ENCODE measurements at regions not wholly inside any gene's neighbourhood (a gene's known extent, or its start where the extent isn't known, plus 50 kb on each side); places are given as distances from the start of the nearest gene placed in this dataset.

- DNase-seq = no peak
Measured at GRCh38 chr9:106334081-106334480, 528.9 kb upstream of the ZNF462 start.

More at GRCh38 chr9:106334081-106334480, 528.9 kb upstream of the ZNF462 start:
- H3K36me3 Mint-ChIP-seq (ENCODE audit: insufficient read depth in 1 of 3, low read depth in 3 of 3) = no peaks in the 10 kb centered on the region
- H3K27ac ChIP-seq (ENCODE audit: insufficient read length, low read depth, low read length) = no peak overlapping the region
- no peaks in the 10 kb centered on the region for H3K23me2 ChIP-seq (ENCODE audit: insufficient read length, low read depth, low read length, poor library complexity, severe bottlenecking)
- no peak overlapping the region for H2AK5ac ChIP-seq (ENCODE audit: insufficient read length, low read length)
- H4K8ac ChIP-seq (replicated peaks; ENCODE audit: insufficient read length, low read depth, low read length) = no peak overlapping the region
- H3K9ac ChIP-seq (ENCODE audit: extremely low read depth, insufficient read length, low read length) = no peak overlapping the region
- H3K27me3 Mint-ChIP-seq (ENCODE audit: low read depth) = no peaks in the 10 kb centered on the region
- H2AFZ ChIP-seq (ENCODE audit: low read length) = no peak overlapping the region
- H2BK15ac ChIP-seq (ENCODE audit: low read depth, low read length) = no peak overlapping the region
- no peaks in the 10 kb centered on the region for H3K79me1 ChIP-seq (ENCODE audit: insufficient read depth, low read depth, low read length, poor library complexity, severe bottlenecking)
- H3T11ph ChIP-seq (ENCODE audit: low read length) = no peak overlapping the region
- no peak overlapping the region for H4K91ac ChIP-seq (ENCODE audit: insufficient read length, low read depth, low read length)
- H2BK12ac ChIP-seq (ENCODE audit: insufficient read length, low read depth, low read length) = no peak overlapping the region
- H4K20me1 ChIP-seq (ENCODE audit: control insufficient read depth, insufficient read depth, insufficient read length) = no peaks in the 10 kb centered on the region
- H3K23ac ChIP-seq (ENCODE audit: insufficient read length, low read depth, low read length) = no peak overlapping the region
- no peaks in the 10 kb centered on the region for H3K4me1 ChIP-seq (ENCODE audit: insufficient read depth, low read length)
- TF ChIP-seq, protein P1, sequence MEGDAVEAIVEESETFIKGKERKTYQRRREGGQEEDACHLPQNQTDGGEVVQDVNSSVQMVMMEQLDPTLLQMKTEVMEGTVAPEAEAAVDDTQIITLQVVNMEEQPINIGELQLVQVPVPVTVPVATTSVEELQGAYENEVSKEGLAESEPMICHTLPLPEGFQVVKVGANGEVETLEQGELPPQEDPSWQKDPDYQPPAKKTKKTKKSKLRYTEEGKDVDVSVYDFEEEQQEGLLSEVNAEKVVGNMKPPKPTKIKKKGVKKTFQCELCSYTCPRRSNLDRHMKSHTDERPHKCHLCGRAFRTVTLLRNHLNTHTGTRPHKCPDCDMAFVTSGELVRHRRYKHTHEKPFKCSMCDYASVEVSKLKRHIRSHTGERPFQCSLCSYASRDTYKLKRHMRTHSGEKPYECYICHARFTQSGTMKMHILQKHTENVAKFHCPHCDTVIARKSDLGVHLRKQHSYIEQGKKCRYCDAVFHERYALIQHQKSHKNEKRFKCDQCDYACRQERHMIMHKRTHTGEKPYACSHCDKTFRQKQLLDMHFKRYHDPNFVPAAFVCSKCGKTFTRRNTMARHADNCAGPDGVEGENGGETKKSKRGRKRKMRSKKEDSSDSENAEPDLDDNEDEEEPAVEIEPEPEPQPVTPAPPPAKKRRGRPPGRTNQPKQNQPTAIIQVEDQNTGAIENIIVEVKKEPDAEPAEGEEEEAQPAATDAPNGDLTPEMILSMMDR (conservative IDR thresholded peaks at IDR 0.05) = no peak
- H3K9me3 Mint-ChIP-seq = peaks cover 4 to 5% of the 10 kb centered on the region in 2 experiments; a peak in 4 of 5 replicates
- H2BK20ac ChIP-seq (ENCODE audit: low read depth, low read length, poor library complexity, severe bottlenecking) = no peak overlapping the region
- no peak overlapping the region for H4K5ac ChIP-seq (ENCODE audit: insufficient read length, low read depth, low read length)
- H3K4me1 Mint-ChIP-seq = 0 out of 4 replicates have a peak, but pooled peaks cover 0 to 2% of the 10 kb centered on the region in 2 experiments
- H2BK5ac ChIP-seq (ENCODE audit: insufficient read length, low read length) = no peak overlapping the region
- WGBS (ENCODE audit: extremely low coverage, insufficient read length, low lambda C conversion rate) = no CpG with 5 or more reads among the region's 4 CpGs
- H3K9me3 ChIP-seq (ENCODE audit: control insufficient read depth, low read depth, low read length) = no peaks in the 10 kb centered on the region
- H2BK120ac ChIP-seq (ENCODE audit: low read depth, low read length, poor library complexity, severe bottlenecking) = no peak overlapping the region
- no peak overlapping the region for H3K14ac ChIP-seq (ENCODE audit: insufficient read depth, low read length)
- H3K27ac Mint-ChIP-seq = no peak overlapping the region
- H3K18ac ChIP-seq (ENCODE audit: insufficient read length, low read depth, low read length) = no peak overlapping the region
- H3K4me3 Mint-ChIP-seq = no peak overlapping the region
- no peak overlapping the region for H3K4me2 ChIP-seq (ENCODE audit: insufficient read depth, insufficient read length, low read length)
- no peaks in the 10 kb centered on the region for H3K79me2 ChIP-seq (ENCODE audit: insufficient read depth, low read length)
- H3K27me3 ChIP-seq (ENCODE audit: insufficient read depth, low read length) = no peaks in the 10 kb centered on the region
- H3K4ac ChIP-seq (ENCODE audit: low read depth, low read length) = no peak overlapping the region
- H3K56ac ChIP-seq (ENCODE audit: insufficient read length, low read depth, low read length) = no peak overlapping the region

Data from H9 (cell line).